ENCODE measurements at regions not wholly inside any gene's neighbourhood (a gene's known extent, or its start where the extent isn't known, plus 50 kb on each side); places are given as distances from the start of the nearest gene placed in this dataset.

DNA sequence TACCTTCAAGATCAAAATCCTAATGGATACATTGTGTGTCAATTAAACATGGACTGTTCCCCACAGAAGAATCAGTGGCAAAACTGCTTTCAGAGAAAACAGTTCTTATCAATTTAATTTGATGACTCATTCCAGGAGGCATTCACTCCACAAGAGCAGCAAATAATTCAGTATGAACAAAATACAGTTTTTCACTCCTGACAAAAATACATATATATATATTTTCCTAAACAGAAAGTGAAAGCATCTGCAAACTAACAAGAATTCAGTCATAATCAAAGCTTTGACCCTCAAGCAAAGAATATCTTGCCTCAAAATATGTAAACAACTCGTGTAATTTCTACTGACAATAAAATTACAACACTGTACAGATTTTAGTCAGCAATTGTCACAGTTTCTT is 685.1 kb upstream of the SLC8A1 start:
- no peak for FAIRE-seq
- TF ChIP-seq IRF4 (IDR thresholded peaks at IDR 0.05; ENCODE audit: low read depth, low read length) (no peak), POLR2AphosphoS2 (IDR thresholded peaks at IDR 0.05; ENCODE audit: low read depth, low read length) (no peak), HDAC6 (IDR thresholded peaks at IDR 0.05; ENCODE audit: unreplicated experiment) (no peak), NR2C2 (IDR thresholded peaks at IDR 0.05; ENCODE audit: borderline replicate concordance, control insufficient read depth, insufficient read length, low read depth) (no peak), RUNX3 (IDR thresholded peaks at IDR 0.05; ENCODE audit: low read length) (no peak), ZBED1 (IDR thresholded peaks at IDR 0.05; ENCODE audit: borderline replicate concordance) (no peak), HDGF (IDR thresholded peaks at IDR 0.05) (no peak), ETV6 (conservative IDR thresholded peaks at IDR 0.05 in 1 of 2, IDR thresholded peaks at IDR 0.05 in 1 of 2; ENCODE audit: borderline replicate concordance in 1 of 2, low read depth in 1 of 2) (no peak), SRF (IDR thresholded peaks at IDR 0.05; ENCODE audit: low read depth in 2 of 2, low read length in 2 of 2) (no peak), KDM1A (IDR thresholded peaks at IDR 0.05; ENCODE audit: borderline replicate concordance) (no peak), EZH2 (IDR thresholded peaks at IDR 0.05; ENCODE audit: borderline replicate concordance, control insufficient read depth, low read depth, low read length) (no peak)
- TF ChIP-seq, protein P1, sequence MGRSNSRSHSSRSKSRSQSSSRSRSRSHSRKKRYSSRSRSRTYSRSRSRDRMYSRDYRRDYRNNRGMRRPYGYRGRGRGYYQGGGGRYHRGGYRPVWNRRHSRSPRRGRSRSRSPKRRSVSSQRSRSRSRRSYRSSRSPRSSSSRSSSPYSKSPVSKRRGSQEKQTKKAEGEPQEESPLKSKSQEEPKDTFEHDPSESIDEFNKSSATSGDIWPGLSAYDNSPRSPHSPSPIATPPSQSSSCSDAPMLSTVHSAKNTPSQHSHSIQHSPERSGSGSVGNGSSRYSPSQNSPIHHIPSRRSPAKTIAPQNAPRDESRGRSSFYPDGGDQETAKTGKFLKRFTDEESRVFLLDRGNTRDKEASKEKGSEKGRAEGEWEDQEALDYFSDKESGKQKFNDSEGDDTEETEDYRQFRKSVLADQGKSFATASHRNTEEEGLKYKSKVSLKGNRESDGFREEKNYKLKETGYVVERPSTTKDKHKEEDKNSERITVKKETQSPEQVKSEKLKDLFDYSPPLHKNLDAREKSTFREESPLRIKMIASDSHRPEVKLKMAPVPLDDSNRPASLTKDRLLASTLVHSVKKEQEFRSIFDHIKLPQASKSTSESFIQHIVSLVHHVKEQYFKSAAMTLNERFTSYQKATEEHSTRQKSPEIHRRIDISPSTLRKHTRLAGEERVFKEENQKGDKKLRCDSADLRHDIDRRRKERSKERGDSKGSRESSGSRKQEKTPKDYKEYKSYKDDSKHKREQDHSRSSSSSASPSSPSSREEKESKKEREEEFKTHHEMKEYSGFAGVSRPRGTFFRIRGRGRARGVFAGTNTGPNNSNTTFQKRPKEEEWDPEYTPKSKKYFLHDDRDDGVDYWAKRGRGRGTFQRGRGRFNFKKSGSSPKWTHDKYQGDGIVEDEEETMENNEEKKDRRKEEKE (IDR thresholded peaks at IDR 0.05): no peak
- TF ChIP-seq, protein P2, sequence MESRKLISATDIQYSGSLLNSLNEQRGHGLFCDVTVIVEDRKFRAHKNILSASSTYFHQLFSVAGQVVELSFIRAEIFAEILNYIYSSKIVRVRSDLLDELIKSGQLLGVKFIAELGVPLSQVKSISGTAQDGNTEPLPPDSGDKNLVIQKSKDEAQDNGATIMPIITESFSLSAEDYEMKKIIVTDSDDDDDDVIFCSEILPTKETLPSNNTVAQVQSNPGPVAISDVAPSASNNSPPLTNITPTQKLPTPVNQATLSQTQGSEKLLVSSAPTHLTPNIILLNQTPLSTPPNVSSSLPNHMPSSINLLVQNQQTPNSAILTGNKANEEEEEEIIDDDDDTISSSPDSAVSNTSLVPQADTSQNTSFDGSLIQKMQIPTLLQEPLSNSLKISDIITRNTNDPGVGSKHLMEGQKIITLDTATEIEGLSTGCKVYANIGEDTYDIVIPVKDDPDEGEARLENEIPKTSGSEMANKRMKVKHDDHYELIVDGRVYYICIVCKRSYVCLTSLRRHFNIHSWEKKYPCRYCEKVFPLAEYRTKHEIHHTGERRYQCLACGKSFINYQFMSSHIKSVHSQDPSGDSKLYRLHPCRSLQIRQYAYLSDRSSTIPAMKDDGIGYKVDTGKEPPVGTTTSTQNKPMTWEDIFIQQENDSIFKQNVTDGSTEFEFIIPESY (IDR thresholded peaks at IDR 0.05): no peak
- ChIA-PET RAD21 (ENCODE audit: unreplicated experiment) (no interaction called here), SMC1A (ENCODE audit: uncharacterized antibody, unreplicated experiment) (no interaction called here), CTCF (no interaction called here), POLR2A (no interaction called here)
- no peak overlapping the region for H3K4me2 ChIP-seq (ENCODE audit: control insufficient read depth, insufficient read depth)
- H3K9ac ChIP-seq (ENCODE audit: control insufficient read depth, insufficient read depth, low read length): no peak overlapping the region
- no peak overlapping the region for H3K4me3 ChIP-seq
- in situ Hi-C loops (cut with MboI): no loop called here
- H3K9me3 ChIP-seq (replicated peaks; ENCODE audit: control insufficient read depth, insufficient read depth, low read length): no peaks in the 10 kb centered on the region
- H3K27ac ChIP-seq (ENCODE audit: control insufficient read depth, insufficient read depth): no peak overlapping the region
- H2AFZ ChIP-seq (ENCODE audit: control insufficient read depth, low read depth, low read length): peak overlapping the region; percentile 17; the same call in 1 of the 2 replicates
- WGBS (ENCODE audit: insufficient coverage, insufficient replicate concordance, low lambda C conversion rate, missing lambda C conversion rate): 0% methylated on average over 1 of the region's 1 CpG
- no peaks in the 10 kb centered on the region for H3K36me3 ChIP-seq (ENCODE audit: control insufficient read depth in 2 of 2, insufficient read depth in 2 of 2, low read length in 1 of 2)
- DNase-seq (ENCODE audit: low read depth, low spot score): no peak
- no TSS peak for BruUV-seq (replicated peaks)
- no peaks in the 10 kb centered on the region for H4K20me1 ChIP-seq (ENCODE audit: control insufficient read depth, insufficient read depth)
- intact Hi-C loops (cut with micrococcal nuclease; ENCODE audit: unreplicated experiment): no loop called here
- no peaks in the 10 kb centered on the region for H3K27me3 ChIP-seq (replicated peaks in 1 of 2; ENCODE audit: control insufficient read depth in 2 of 2, insufficient read depth in 2 of 2, low read length in 1 of 2)
- H3K79me2 ChIP-seq (ENCODE audit: control insufficient read depth, insufficient read depth, low read length): no peaks in the 10 kb centered on the region
- no peaks in the 10 kb centered on the region for H3K4me1 ChIP-seq (ENCODE audit: control insufficient read depth, insufficient read depth, low read length)
- ATAC-seq: no peak

All from GM12878 (cell line).